Panc1 (cell line): ENCODE measurements at regions not wholly inside any gene's neighbourhood (a gene's known extent, or its start where the extent isn't known, plus 50 kb on each side); places are given as distances from the start of the nearest gene placed in this dataset.

Experiments
- ATAC-seq: fragments of 200-7000 bp; cut with Tn5 transposase; 2 replicates; pipeline ENCODE4 v1.9.1; 2020; ENCODE audit warnings: mild to moderate bottlenecking, moderate library complexity
- BruUV-seq: library from RNA; stranded (reverse); fragments of 400-500 nt; replicated peaks from 2 replicates; lab custom pipeline; 2021; lab: Mats Ljungman, UMichigan
- CTCF ChIA-PET: fragments of 300-600 bp; sonication (Branson Sonifier 250); formaldehyde crosslinking; loops from one replicate; lab custom pipeline; 2022; ENCODE audit warnings: antibody characterized with exemption; lab: Charles Lee
- POLR2A ChIA-PET: fragments of 300-600 bp; sonication (Branson Sonifier 250); formaldehyde crosslinking; loops from one replicate; lab custom pipeline; 2022; ENCODE audit warnings: antibody characterized with exemption; lab: Charles Lee
- DNase-seq: peaks from one replicate; pipeline ENCODE4 v3.0.0-alpha.2; 2010; ENCODE audit warnings: low read depth, low spot score
- H3K27ac ChIP-seq: 2 replicates; pipeline ENCODE4 v1.5.1; 2011; ENCODE audit warnings: mild to moderate bottlenecking, low read length, inconsistent platforms
- H3K27me3 ChIP-seq: fragments of 200-500 bp; sonication (Bioruptor generic); 2 replicates; pipeline ENCODE4 v1.6.0; 2014; ENCODE audit warnings: low read length, inconsistent platforms; ENCODE audit not compliant: control insufficient read depth, insufficient read depth
- H3K36me3 ChIP-seq: fragments of 200-500 bp; sonication (Bioruptor generic); 2 replicates; pipeline ENCODE4 v1.5.1; 2014; ENCODE audit warnings: inconsistent platforms, mild to moderate bottlenecking, low read length, moderate library complexity; ENCODE audit not compliant: control insufficient read depth, insufficient read depth
- H3K4me1 ChIP-seq: 2 replicates; pipeline ENCODE4 v1.5.1; 2011; ENCODE audit warnings: inconsistent platforms, mild to moderate bottlenecking, low read length, moderate library complexity; ENCODE audit not compliant: control insufficient read depth, insufficient read depth
- H3K4me3 ChIP-seq, 2 experiments: 2 replicates each; pipeline ENCODE4 v1.5.1; 2011 to 2012; ENCODE audit warnings: low read depth in 2 of 2, low read length in 2 of 2, mild to moderate bottlenecking in 2 of 2, inconsistent platforms in 1 of 2, moderate library complexity in 1 of 2
- H3K9me3 ChIP-seq: fragments of 200-500 bp; sonication (Bioruptor generic); 2 replicates; pipeline ENCODE4 v1.5.1; 2014; ENCODE audit warnings: low read depth, mild to moderate bottlenecking, inconsistent platforms, low read length, moderate library complexity; ENCODE audit not compliant: control insufficient read depth, insufficient read depth
- CTCF ChIP-seq: fragments of 450-650 bp; IDR thresholded peaks from 2 replicates; pipeline ENCODE4 v1.5.1; 2017; ENCODE audit warnings: mild to moderate bottlenecking
- POLR2AphosphoS5 ChIP-seq: IDR thresholded peaks from 2 replicates; pipeline ENCODE4 v1.6.1; 2012; ENCODE audit warnings: mild to moderate bottlenecking, low read depth, low read length, moderate library complexity
- SIN3A ChIP-seq: IDR thresholded peaks from 2 replicates; pipeline ENCODE4 v1.6.1; 2012; ENCODE audit warnings: low read depth, mild to moderate bottlenecking, low read length, moderate library complexity, borderline replicate concordance; ENCODE audit not compliant: insufficient read depth
- TCF7L2 ChIP-seq: IDR thresholded peaks from 2 replicates; pipeline ENCODE4 v1.6.1; 2011; ENCODE audit warnings: mild to moderate bottlenecking, low read depth, low read length, inconsistent platforms
- in situ Hi-C: cut with HindIII; loops from 2 replicates; pipeline ENCODE4 v1.10.0; 2016; ENCODE audit warnings: low sequenced_read_pairs, low pct_unique_long_range_greater_than_20kb
- intact Hi-C: fragments of 100-400 bp; cut with micrococcal nuclease; formaldehyde crosslinking; loops from one replicate; pipeline ENCODE4 v1.10.0; 2022; ENCODE audit not compliant: unreplicated experiment
- TF ChIP-seq, protein P1 (sequence below), 2 experiments: IDR thresholded peaks; 2 replicates each; pipeline ENCODE4 v1.6.1; 2011 to 2012; ENCODE audit warnings: low read depth in 2 of 2, control low read depth in 1 of 2, low read length in 1 of 2, mild to moderate bottlenecking in 1 of 2, moderate library complexity in 1 of 2; ENCODE audit not compliant: insufficient read depth in 1 of 2

GRCh38 chr3:177418787-177419186, 221.5 kb upstream of the TBL1XR1 start:
- Histone ChIP-seq H3K27ac (peak overlapping the region; percentile 67; the same call in 1 of the 2 replicates), H3K9me3 (no peaks in the 10 kb centered on the region), H3K4me1 (peaks cover 14% of the 10 kb centered on the region), H3K36me3 (no peaks in the 10 kb centered on the region), H3K27me3 (no peaks in the 10 kb centered on the region), H3K4me3 (no peak overlapping the region)
- ATAC-seq (no peak), DNase-seq (no peak)
- intact Hi-C loops (no loop called here), in situ Hi-C loops (no loop called here)
- CTCF ChIA-PET = no interaction called here
- TF ChIP-seq, protein P1, sequence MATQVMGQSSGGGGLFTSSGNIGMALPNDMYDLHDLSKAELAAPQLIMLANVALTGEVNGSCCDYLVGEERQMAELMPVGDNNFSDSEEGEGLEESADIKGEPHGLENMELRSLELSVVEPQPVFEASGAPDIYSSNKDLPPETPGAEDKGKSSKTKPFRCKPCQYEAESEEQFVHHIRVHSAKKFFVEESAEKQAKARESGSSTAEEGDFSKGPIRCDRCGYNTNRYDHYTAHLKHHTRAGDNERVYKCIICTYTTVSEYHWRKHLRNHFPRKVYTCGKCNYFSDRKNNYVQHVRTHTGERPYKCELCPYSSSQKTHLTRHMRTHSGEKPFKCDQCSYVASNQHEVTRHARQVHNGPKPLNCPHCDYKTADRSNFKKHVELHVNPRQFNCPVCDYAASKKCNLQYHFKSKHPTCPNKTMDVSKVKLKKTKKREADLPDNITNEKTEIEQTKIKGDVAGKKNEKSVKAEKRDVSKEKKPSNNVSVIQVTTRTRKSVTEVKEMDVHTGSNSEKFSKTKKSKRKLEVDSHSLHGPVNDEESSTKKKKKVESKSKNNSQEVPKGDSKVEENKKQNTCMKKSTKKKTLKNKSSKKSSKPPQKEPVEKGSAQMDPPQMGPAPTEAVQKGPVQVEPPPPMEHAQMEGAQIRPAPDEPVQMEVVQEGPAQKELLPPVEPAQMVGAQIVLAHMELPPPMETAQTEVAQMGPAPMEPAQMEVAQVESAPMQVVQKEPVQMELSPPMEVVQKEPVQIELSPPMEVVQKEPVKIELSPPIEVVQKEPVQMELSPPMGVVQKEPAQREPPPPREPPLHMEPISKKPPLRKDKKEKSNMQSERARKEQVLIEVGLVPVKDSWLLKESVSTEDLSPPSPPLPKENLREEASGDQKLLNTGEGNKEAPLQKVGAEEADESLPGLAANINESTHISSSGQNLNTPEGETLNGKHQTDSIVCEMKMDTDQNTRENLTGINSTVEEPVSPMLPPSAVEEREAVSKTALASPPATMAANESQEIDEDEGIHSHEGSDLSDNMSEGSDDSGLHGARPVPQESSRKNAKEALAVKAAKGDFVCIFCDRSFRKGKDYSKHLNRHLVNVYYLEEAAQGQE (IDR thresholded peaks at IDR 0.05; ENCODE audit: insufficient read depth in 1 of 2, low read depth in 2 of 2, low read length in 1 of 2) = no peak
- TF ChIP-seq POLR2AphosphoS5 = no peak
- no peak for TF ChIP-seq TCF7L2
- TF ChIP-seq SIN3A = no peak
- no peak for TF ChIP-seq CTCF
- POLR2A ChIA-PET = no interaction called here
- no TSS peak for BruUV-seq

- in situ Hi-C loops (no loop called here), intact Hi-C loops (no loop called here)
- Histone ChIP-seq H3K9me3 (no peaks in the 10 kb centered on the region), H3K4me1 (peaks cover 14% of the 10 kb centered on the region), H3K27me3 (no peaks in the 10 kb centered on the region), H3K4me3 (no peak overlapping the region), H3K27ac (peak overlapping the region; percentile 75), H3K36me3 (no peaks in the 10 kb centered on the region)
- ATAC-seq (0 out of 2 replicates have a peak, but pooled peaks have one; percentile 42), DNase-seq (no peak)
- ChIA-PET CTCF (interaction anchor here (0.6 kb wide), 1 partner anchor 855 kb away, joined by 3 read pairs; no protein-coding TSS in a partner anchor), POLR2A (no interaction called here)
- no TSS peak for BruUV-seq
- peak; percentile 41; the same call in 1 of the 2 replicates for TF ChIP-seq TCF7L2
- TF ChIP-seq, protein P1 (IDR thresholded peaks at IDR 0.05; ENCODE audit: insufficient read depth in 1 of 2, low read depth in 2 of 2, low read length in 1 of 2) = no peak
These were observed 222.8 kb upstream of the TBL1XR1 start for GRCh38 chr3:177419904-177420601.
